ENCODE measurements at regions not wholly inside any gene's neighbourhood (a gene's known extent, or its start where the extent isn't known, plus 50 kb on each side); places are given as distances from the start of the nearest gene placed in this dataset.

- H3F3A ChIP-seq (replicated peaks; ENCODE audit: low read depth) = no peaks in the 10 kb centered on the region
- ATAC-seq (no peak), DNase-seq (ENCODE audit: low spot score) (no peak)
- no peaks in the 10 kb centered on the region for H4K20me1 ChIP-seq (replicated peaks; ENCODE audit: insufficient read depth)
- H3K27ac ChIP-seq (ENCODE audit: low read depth) = no peak overlapping the region
- Mint-ChIP-seq H3K4me3 (no peak overlapping the region), H3K27ac (no peak overlapping the region), H3K4me1 (peaks cover 5% of the 10 kb centered on the region), H3K36me3 (ENCODE audit: low read depth) (no peaks in the 10 kb centered on the region), H3K27me3 (ENCODE audit: insufficient read depth, low read depth, poor library complexity) (no peaks in the 10 kb centered on the region), H3K9me3 (no peaks in the 10 kb centered on the region; the same call in 2 of the 3 replicates)
- no peak overlapping the region for H2AFZ ChIP-seq
- no peaks in the 10 kb centered on the region for H3K27me3 ChIP-seq (ENCODE audit: insufficient read depth)
- no peak overlapping the region for H3K4me2 ChIP-seq
- no peaks in the 10 kb centered on the region for H3K36me3 ChIP-seq (ENCODE audit: insufficient read depth)
- H3K79me2 ChIP-seq (replicated peaks; ENCODE audit: insufficient read depth) = no peaks in the 10 kb centered on the region
- H3K4me1 ChIP-seq (ENCODE audit: insufficient read depth) = no peaks in the 10 kb centered on the region
- peaks cover 8% of the 10 kb centered on the region; the same call in 1 of the 2 replicates for H3K9me2 ChIP-seq (ENCODE audit: insufficient read depth)
- H3K4me3 ChIP-seq = no peak overlapping the region
- TF ChIP-seq EZH2 (IDR thresholded peaks at IDR 0.05; ENCODE audit: low read depth, unreplicated experiment) = no peak
- TF ChIP-seq REST (IDR thresholded peaks at IDR 0.05; ENCODE audit: unreplicated experiment) = no peak
- TF ChIP-seq ETS1 (IDR thresholded peaks at IDR 0.05) = no peak
- TF ChIP-seq NANOG (IDR thresholded peaks at IDR 0.05; ENCODE audit: borderline replicate concordance) = no peak
- TF ChIP-seq EZH2phosphoT487 (IDR thresholded peaks at IDR 0.05; ENCODE audit: unreplicated experiment) = no peak
- TF ChIP-seq ZNF114 (CRISPR knock-in tag; IDR thresholded peaks at IDR 0.05) = no peak
- TF ChIP-seq ZNF462 (CRISPR knock-in tag; IDR thresholded peaks at IDR 0.05) = no peak
- TF ChIP-seq CTCF (conservative IDR thresholded peaks at IDR 0.05; ENCODE audit: low read depth in 2 of 2) = no peak
- no peak for TF ChIP-seq JUNB (IDR thresholded peaks at IDR 0.05; ENCODE audit: unreplicated experiment)
- no peak for TF ChIP-seq STAT1 (IDR thresholded peaks at IDR 0.05; ENCODE audit: unreplicated experiment)
- TF ChIP-seq ZNF331 (CRISPR knock-in tag; IDR thresholded peaks at IDR 0.05; ENCODE audit: low read depth) = no peak
- no peak for TF ChIP-seq POLR2AphosphoS5 (IDR thresholded peaks at IDR 0.05; ENCODE audit: low read depth)
- no peak for TF ChIP-seq CREB1 (CRISPR knock-in tag; IDR thresholded peaks at IDR 0.05; ENCODE audit: low read depth)
Observed at GRCh38 chr14:53610947-53611346, 345.7 kb downstream of the BMP4 start.

All from GM23338 (cell line).